HK-2 (cell line): ENCODE measurements at regions not wholly inside any gene's neighbourhood (a gene's known extent, or its start where the extent isn't known, plus 50 kb on each side); places are given as distances from the start of the nearest gene placed in this dataset.
"Not testable (repeated sequence)": the region's sequence is repeated elsewhere in the genome, so short reads cannot be mapped to it uniquely, and the experiment has no call there.

Experiments used
- DNase-seq: peaks from one replicate; pipeline ENCODE4 v3.0.0-alpha.2; 2018; ENCODE audit not compliant: unreplicated experiment

- not testable (repeated sequence) for DNase-seq
Observed at GRCh38 chr4:183044924-183045640, 54.0 kb upstream of the WWC2 start.

- DNase-seq = no peak
Observed at GRCh38 chr4:183038436-183038835, 60.6 kb upstream of the WWC2 start.

GRCh38 chr4:183035726-183036415, 63.2 kb upstream of the WWC2 start:
- no peak for DNase-seq

GRCh38 chr4:183035256-183035655, 63.8 kb upstream of the WWC2 start:
- DNase-seq = no peak

GRCh38 chr4:183030823-183031222, 68.2 kb upstream of the WWC2 start:
- no peak for DNase-seq

- no peak for DNase-seq
Observed at GRCh38 chr4:183030309-183030708, 68.7 kb upstream of the WWC2 start.

GRCh38 chr4:183029365-183029764, 69.7 kb upstream of the WWC2 start:
- DNase-seq = no peak

- DNase-seq = no peak
Observed at GRCh38 chr4:183026701-183027100, 72.4 kb upstream of the WWC2 start.

- DNase-seq = no peak
Observed at GRCh38 chr4:183022617-183023016, 76.4 kb upstream of the WWC2 start.

GRCh38 chr4:183017962-183018361, 81.1 kb upstream of the WWC2 start:
- DNase-seq = no peak

- no peak for DNase-seq
Observed at GRCh38 chr4:183014361-183015084, 84.5 kb upstream of the WWC2 start.

GRCh38 chr4:183013730-183014002, 85.4 kb upstream of the WWC2 start:
- no peak for DNase-seq

GRCh38 chr4:183012879-183013729, 86.0 kb upstream of the WWC2 start:
- no peak for DNase-seq

GRCh38 chr4:183011213-183011907, 87.7 kb upstream of the WWC2 start:
- no peak for DNase-seq

- no peak for DNase-seq
Observed at GRCh38 chr4:183008492-183008891, 90.6 kb upstream of the WWC2 start.

GRCh38 chr4:183004370-183004769, 87.2 kb upstream of the DCTD start:
- DNase-seq = not testable (repeated sequence)

- no peak for DNase-seq
Observed at GRCh38 chr4:182994171-182994570, 77.0 kb upstream of the DCTD start.

- DNase-seq = no peak
Observed at GRCh38 chr4:182978152-182978827, 61.1 kb upstream of the DCTD start.

- peak; percentile 31 for DNase-seq
Observed at GRCh38 chr4:182975806-182976205, 58.6 kb upstream of the DCTD start.

GRCh38 chr4:182973941-182974340, 56.8 kb upstream of the DCTD start:
- no peak for DNase-seq

GRCh38 chr4:182973511-182973911, 56.3 kb upstream of the DCTD start:
- no peak for DNase-seq
